EL (cell line): ENCODE measurements at regions not wholly inside any gene's neighbourhood (a gene's known extent, or its start where the extent isn't known, plus 50 kb on each side); places are given as distances from the start of the nearest gene placed in this dataset.
A peak's percentile ranks its signal among the peaks of the same experiment; 100 is the strongest.
"Not testable (repeated sequence)": the region's sequence is repeated elsewhere in the genome, so short reads cannot be mapped to it uniquely, and the experiment has no call there.

ENCODE experiments used
- DNase-seq: peaks from one replicate; pipeline ENCODE4 v3.0.0-alpha.2; 2016

DNA sequence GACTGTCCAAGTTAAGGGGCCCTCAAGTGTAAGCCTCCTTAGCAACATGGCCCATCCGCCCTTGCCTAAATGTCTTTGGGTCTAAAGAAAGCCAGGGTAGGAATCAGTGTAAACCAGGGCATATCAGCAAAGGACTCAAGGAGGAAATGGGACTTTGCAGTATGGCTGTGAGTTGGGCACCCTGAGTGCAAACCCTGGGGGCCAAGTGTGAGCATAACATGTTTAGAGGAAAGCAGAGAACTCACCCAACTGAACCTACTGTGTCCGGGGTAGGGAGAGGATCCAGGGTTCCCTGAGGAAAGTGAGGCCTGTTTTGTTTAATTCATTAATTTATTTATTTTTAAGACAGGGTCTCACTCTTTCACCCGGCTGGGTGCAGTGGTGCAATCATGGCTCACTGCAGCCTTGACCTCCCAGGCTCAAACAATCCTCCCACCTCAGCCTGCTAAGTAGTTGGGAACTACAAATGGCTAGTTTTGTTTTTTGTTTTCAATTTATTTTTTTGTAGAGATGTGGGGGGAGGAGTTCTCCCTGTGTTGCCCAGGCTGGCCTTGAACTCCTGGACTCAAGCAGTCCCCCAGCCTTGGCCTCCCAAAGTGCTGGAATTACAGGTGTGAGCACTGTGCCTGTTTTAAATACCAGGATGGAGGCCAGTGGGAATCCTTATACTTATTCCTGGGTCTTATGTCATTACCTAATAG, 51.0 kb upstream of the ACTR3 start:
- DNase-seq, result no peak

DNA sequence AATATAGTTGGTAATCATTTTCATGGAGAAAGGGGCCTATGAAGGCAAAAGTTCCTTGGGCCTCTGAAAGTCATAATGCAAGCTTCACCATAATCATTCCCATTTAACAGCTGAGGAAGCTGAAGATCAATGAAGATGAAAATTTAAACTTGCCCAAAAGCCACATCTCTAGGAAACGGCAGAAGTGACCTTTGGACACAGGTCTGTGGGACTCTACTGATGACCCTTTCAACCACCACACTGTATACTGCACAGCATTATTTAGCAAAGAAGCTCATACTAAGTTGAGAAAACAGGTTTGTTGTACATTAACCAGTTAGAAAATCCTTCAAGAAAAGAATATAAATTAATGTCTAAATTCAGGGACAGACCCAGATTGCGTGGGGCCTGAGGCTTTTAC, 51.6 kb upstream of the ACTR3 start:
- no peak for DNase-seq

GRCh38 chr2:113834051-113834730, 55.7 kb upstream of the ACTR3 start:
- no peak for DNase-seq

DNA sequence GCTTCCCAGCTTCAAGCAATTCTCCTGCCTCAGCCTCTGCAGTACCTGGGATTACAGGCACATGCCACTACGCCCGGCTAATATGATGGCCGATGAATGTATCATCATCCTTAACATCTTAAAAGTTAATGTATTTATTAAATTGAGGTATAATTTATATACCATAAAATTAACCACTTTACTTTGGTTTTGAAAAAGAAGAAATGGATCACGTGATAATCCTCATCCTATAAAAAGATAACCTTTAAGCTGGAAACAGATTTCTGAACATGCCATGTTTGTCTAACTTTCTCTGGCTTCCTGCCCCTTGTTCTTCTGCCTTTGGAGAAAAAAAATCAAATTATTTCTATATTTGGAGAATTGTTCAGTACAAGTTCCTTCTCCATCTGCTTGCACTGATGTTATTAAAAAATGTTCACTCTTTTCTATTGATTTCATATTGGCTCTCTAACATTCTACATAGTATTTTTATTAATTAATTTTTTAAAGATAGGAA, 57.0 kb upstream of the ACTR3 start:
- no peak for DNase-seq

- peak; percentile 54 for DNase-seq
Observed at GRCh38 chr2:113831161-113831560, 58.7 kb upstream of the ACTR3 start.

DNA sequence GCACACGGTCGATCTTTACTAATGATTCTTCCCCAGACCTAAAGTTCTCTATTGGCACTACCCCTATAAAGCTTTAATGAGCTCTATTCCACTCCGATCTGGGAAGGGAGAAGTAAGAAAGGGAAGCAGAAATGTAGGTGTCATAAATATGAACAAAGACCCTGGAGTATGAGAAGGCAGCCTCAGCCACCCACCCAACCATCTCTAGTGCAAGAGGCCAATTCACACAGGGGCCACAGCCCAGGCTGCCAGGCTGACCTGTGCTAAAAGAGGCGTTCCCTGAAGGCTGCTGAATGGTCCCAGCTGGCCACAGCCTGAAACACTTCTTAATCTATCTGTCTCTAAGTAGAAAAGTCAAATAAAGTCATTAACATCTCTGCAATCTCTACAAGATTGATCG, 60.1 kb upstream of the ACTR3 start:
- no peak for DNase-seq

DNA sequence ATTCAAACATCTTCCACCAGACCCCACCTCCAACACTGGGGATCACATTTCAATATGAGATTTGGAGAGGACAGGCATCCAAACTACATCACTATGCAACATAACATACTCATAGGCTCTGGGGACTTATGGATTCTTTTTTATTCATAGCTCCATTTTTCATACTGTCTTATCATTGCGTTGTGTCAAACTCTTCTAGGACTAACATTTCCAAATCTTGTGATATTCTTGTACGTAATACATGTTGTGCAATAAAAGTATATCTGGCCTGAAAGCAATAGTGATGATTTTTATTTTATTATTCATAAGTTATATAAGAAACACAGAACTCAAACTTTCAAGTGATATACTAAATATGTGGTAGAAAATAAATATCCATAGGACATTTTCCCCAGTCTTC, 60.6 kb upstream of the ACTR3 start:
- no peak for DNase-seq

GRCh38 chr2:113828049-113828742, 61.7 kb upstream of the ACTR3 start:
- DNase-seq, result no peak

GRCh38 chr2:113827426-113827825, 62.5 kb upstream of the ACTR3 start:
- DNase-seq, result no peak

GRCh38 chr2:113826346-113827285, 63.3 kb upstream of the ACTR3 start:
- no peak for DNase-seq

DNA sequence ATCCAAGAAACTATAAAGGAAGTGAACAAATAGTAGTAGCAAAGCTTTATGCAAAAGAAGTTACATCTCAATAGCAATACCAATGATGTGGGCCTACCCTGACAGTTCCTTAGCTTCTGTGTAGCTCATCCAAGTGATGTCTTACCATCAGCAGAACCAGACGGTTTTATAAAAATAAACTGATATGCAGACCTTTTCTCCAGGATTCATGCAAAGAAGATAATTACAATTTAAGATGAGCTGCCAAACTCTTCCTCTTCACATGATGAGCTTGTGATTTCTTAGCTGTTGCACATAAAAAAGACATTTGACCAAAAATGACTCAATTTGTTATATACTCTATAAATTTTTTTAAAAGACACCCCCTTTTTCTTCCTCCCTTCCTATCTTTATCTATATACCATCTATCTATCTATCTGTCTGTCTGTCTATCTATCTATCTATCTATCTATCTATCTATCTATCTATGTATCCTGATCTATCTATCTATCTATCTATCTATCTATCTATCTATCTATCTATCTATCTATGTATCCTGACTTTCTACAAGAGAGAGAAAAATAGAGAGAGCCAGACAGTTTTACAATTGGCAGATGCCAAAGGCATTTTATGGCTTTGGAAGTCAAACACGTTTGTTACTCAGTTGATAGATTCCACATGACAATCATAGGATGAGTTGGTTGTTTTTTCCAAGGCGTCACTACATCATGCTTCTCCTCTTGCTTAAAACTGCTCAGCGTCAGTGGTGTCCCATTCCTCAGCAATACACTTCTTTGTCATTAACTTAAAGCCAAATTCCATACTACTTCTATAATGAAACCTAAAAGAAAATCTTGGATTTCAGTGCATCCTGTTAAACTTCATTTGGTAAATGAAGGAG, 65.9 kb upstream of the ACTR3 start:
- DNase-seq, result no peak

GRCh38 chr2:113822087-113822815, 65.8 kb upstream of the SLC35F5 start:
- peak; percentile 35 for DNase-seq

DNA sequence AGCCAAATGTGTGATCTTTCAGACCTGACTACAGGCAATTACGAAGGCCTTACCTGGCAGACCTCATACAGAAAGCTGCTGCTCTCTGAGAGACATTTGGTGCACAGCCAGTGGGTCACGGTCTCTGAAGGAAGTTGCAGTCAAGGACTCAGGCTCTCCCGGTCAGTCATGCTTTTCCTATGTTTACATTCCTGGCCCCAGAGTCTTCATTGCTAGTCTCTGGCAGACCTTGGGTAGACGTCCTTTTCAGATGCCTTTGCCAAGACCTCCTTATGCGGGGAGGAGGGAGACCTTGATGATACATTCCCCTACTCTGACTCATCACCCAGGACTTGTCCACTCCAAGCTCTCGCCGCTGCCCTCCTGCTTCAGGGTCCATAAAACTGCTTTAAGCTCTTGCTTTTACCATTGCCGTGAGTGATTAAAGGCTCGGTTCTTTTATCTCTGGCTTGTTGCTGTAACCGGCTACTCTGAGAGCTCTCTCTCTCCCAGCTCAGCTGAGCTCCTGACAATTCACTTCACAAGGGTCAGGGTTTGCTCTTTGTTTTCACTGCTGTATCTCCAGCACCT, 62.0 kb upstream of the SLC35F5 start:
- peak; percentile 100 for DNase-seq

GRCh38 chr2:113813396-113813795, 57.0 kb upstream of the SLC35F5 start:
- not testable (repeated sequence) for DNase-seq

- no peak for DNase-seq
Observed at GRCh38 chr2:113812204-113812603, 55.8 kb upstream of the SLC35F5 start.

DNA sequence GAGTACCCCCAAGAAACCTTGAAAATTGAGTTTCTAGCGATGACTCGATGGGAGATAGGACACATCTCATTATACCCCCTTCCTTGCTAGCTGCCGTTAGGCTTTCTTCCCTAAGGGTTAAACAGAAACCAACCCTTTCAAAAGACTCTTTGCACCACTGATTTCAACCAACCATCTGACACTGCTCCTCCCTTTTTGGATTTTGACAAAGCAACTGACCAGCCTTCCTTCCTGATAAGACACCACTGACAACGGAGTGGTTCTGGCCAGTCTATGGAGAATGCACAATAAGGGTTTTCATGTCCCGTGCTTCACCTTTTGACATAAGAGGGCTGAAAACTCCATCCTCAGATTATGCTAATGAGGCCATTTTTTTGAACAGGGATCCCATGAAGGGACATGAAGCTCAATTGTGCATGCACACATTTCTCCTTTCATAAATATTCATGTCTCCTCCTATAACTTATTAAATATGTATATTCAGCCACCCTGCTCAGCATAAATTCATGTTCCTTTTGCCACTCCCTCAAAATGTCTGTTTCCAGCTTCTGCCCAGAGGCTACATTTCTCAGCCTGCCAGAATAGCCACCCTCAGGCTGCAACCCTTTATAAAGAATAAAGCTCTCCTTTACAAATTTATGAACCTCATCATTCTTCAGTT, 52.8 kb upstream of the SLC35F5 start:
- DNase-seq, result no peak

DNA sequence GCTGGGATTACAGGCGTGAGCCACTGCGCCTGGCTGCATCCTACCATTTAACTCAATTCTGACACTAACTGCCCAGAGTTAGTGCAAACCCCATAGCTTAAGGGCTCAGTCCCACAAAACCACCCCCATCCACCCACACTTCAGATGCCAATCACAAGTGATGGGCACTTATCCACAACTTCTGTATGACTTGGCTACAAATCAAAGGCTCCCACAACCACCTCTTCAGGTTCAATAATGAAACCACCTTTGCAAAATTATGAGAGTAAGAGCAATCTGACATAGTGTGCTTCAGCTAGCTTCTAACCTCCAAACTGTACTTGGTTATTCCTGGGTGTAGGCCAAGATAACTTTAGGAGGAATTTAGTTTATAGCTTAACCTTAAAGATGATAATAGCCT, 51.3 kb upstream of the SLC35F5 start:
- no peak for DNase-seq

- peak; percentile 83 for DNase-seq
Observed at GRCh38 chr2:113806217-113806913, 49.9 kb upstream of the SLC35F5 start.
